ENCODE measurements at regions not wholly inside any gene's neighbourhood (a gene's known extent, or its start where the extent isn't known, plus 50 kb on each side); places are given as distances from the start of the nearest gene placed in this dataset.
A peak's percentile ranks its signal among the peaks of the same experiment; 100 is the strongest.

- no peak for DNase-seq (ENCODE audit: low read depth, low spot score)
Observed at GRCh38 chr3:124243177-124243859, 251.4 kb upstream of the ROPN1 start.

- no peak for DNase-seq (ENCODE audit: low read depth, low spot score)
Observed at GRCh38 chr3:124246376-124246775, 254.5 kb upstream of the ROPN1 start.

DNA sequence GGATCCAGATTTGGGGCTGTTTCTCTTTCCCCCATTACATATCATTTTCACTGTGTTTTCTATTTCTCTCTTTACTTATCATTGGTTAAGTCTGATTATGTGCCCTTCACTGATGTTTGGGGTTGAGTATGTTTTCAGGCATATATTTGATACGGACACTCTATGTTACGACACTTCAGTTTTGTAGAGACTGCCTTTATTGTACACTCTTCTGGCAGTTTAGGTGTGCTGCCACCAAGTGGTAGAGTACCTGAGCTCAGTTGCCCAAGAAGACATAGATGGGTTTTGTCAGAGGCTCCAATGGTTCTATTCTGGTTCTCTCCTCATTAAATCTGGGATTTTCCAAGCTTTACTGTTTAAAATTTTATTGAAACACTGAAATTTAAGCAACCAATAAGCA is 255.0 kb upstream of the ROPN1 start:
- no peak for DNase-seq (ENCODE audit: low read depth, low spot score)

GRCh38 chr3:124248471-124249028 is 256.6 kb upstream of the ROPN1 start:
- no peak for DNase-seq (ENCODE audit: low read depth, low spot score)

- no peak for DNase-seq (ENCODE audit: low read depth, low spot score)
Observed at GRCh38 chr3:124249038-124249437, 257.1 kb upstream of the ROPN1 start.

GRCh38 chr3:124250053-124250452 is 258.1 kb upstream of the ROPN1 start:
- DNase-seq (ENCODE audit: low read depth, low spot score) = no peak

GRCh38 chr3:124256156-124256555 is 264.2 kb upstream of the ROPN1 start:
- no peak for DNase-seq (ENCODE audit: low read depth, low spot score)

GRCh38 chr3:124256599-124256998 is 264.7 kb upstream of the ROPN1 start:
- no peak for DNase-seq (ENCODE audit: low read depth, low spot score)

DNA sequence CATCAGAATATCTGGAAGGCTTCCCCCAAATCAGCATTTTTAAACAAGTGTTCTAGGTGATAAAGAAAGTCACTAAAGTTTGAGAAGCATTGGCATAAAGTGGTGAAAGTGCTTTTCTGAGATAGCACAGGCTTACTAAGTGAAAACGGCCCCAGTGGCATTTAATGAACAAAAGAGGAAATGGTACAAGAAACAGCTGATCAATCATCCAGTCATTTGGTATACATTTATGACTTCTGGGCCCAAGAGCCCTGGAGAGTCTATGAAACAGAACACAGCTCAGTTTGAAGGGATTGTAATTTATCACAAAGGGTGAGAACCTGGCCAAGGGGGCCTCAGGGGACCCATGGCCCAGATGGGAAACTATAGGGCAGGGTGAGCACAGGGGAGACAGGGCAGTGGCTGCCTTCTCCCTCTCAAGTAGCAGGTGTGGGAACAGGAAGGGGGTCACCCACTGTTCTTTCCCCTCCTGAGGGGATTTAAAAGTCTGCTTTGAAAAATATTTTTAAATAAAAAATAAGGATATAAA is 265.5 kb upstream of the ROPN1 start:
- no peak for DNase-seq (ENCODE audit: low read depth, low spot score)

GRCh38 chr3:124258057-124258500 is 266.2 kb upstream of the ROPN1 start:
- no peak for DNase-seq (ENCODE audit: low read depth, low spot score)

- peak; percentile 37 for DNase-seq (ENCODE audit: low read depth, low spot score)
Observed at GRCh38 chr3:124260206-124260915, 268.4 kb upstream of the ROPN1 start.

- DNase-seq (ENCODE audit: low read depth, low spot score) = no peak
Observed at GRCh38 chr3:124261306-124261705, 269.4 kb upstream of the ROPN1 start.

DNA sequence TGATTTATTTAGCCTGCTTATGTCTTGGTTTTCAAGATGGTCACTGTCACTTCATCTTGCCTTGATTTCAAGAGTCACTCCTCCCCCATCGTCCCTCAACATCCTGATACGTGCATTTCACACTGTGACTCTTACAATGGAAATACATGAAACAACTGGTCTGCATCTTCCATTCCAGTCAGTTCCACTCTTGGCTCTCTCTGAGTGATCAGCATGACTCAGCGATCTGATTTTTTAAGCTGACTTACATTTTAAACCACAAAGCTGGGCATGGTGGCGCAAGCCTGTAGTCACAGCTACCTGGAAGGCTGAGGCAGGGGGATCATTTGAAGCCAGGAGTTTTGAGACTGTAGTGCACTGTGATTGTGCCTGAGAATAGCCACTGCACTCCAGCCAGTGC is 271.2 kb upstream of the ROPN1 start:
- DNase-seq (ENCODE audit: low read depth, low spot score) = peak; percentile 61

DNA sequence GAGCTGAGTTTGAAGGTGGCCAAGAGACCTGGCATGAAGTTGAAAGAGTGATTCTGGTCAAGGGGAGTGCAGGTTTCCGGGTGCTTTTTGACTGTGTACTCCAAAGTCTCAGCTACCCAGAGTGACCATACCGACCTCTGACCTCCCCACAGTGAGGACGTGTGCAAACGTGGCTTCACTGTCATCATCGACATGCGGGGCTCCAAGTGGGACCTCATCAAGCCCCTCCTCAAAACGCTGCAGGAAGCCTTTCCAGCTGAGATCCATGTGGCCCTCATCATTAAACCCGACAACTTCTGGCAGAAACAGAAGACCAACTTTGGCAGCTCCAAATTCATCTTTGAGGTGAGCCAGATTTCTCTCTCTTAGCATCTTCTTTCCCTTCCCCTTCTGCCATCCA is 272.4 kb upstream of the ROPN1 start:
- no peak for DNase-seq (ENCODE audit: low read depth, low spot score)

- no peak for DNase-seq (ENCODE audit: low read depth, low spot score)
Observed at GRCh38 chr3:124266487-124266886, 274.6 kb upstream of the ROPN1 start.

DNA sequence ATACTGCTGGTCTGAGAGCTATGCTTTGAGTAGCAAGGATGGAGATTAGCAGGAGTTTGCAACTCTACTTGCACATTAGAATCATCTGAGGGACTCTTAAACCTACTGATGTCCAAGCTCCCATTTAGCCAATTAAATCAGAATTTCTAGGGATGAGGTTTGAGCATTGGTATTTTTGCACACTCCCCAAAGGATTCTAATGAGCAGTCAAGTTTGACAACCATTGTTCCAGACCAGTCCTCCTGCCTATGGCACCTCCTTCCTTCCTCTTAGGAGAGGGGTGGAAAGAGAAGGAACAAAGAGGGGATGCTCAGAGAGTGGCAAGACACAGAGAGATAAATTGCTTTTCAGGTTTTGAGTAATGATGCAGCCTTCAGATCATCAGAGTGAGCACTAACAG is 275.5 kb upstream of the ROPN1 start:
- no peak for DNase-seq (ENCODE audit: low read depth, low spot score)

- DNase-seq (ENCODE audit: low read depth, low spot score) = no peak
Observed at GRCh38 chr3:124268355-124268754, 276.4 kb upstream of the ROPN1 start.

DNA sequence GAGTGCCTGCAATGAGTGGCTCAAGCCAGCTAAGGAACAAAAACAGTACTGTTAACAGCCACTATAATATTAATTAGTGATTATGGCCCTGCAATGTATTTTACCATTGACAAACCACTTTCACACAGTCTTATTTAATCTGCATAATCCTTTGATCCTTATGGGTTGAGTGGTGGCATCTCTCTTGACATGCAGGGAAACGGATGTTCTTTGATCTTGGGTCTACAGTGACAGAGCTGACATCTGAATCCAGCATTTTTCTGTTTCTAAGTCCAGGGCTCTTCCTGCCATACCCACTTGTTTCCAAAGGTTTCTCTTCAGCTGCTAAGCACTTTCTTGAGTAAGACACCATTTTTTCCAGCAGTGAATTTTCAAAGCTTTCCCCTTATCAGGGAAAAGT is 277.7 kb upstream of the ROPN1 start:
- DNase-seq (ENCODE audit: low read depth, low spot score) = no peak

GRCh38 chr3:124272605-124273151 is 280.8 kb upstream of the ROPN1 start:
- DNase-seq (ENCODE audit: low read depth, low spot score) = no peak

DNA sequence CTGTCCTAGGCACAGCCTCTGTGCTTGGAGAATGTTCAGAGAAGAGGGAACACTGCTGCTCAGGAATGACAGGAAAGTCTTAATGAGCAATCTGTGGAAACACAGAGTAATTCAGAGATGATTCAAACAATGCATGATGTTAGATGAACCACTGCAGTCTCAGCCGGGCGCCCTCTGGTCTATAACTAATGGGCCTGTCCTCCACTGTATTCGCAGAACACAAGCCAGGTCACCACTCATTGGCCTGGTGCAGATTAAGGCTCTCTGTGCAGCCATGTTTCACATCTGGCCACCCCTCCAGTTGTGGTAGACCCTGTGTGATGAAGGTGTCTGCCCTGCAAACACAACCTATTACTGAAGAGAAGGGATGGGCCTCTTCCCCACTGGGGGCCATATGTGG is 281.7 kb upstream of the ROPN1 start:
- no peak for DNase-seq (ENCODE audit: low read depth, low spot score)

- no peak for DNase-seq (ENCODE audit: low read depth, low spot score)
Observed at GRCh38 chr3:124274051-124274450, 282.1 kb upstream of the ROPN1 start.

GRCh38 chr3:124275412-124275811 is 283.5 kb upstream of the ROPN1 start:
- DNase-seq (ENCODE audit: low read depth, low spot score) = no peak

DNA sequence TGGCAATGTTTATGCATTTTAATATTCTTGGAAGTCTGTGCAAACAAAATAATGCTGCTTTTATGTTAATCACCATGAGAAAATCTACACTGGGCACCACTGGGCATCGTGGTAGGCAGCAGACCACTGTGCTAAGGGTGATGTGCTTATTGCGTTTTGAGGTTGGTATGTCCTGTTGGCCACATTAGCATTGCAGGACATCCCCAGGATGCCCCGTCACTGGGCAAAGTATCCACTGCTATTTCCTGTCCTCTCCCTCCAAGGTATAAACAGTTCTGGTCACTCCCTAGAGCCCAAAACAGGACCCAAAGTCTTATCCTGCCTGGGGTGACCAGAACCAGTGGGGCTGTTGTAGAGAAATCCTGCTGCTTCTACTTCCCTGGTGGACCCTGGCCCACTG is 284.2 kb upstream of the ROPN1 start:
- no peak for DNase-seq (ENCODE audit: low read depth, low spot score)

Data from brain pericyte (primary cell).